ENCODE measurements at regions not wholly inside any gene's neighbourhood (a gene's known extent, or its start where the extent isn't known, plus 50 kb on each side); places are given as distances from the start of the nearest gene placed in this dataset.

GRCh38 chr1:20409012-20409411 lies 77.0 kb downstream of the CAMK2N1 start:
- TF ChIP-seq POLR2AphosphoS5 (IDR thresholded peaks at IDR 0.05) (no peak), CTCF (IDR thresholded peaks at IDR 0.05) (no peak)
